ENCODE measurements at regions not wholly inside any gene's neighbourhood (a gene's known extent, or its start where the extent isn't known, plus 50 kb on each side); places are given as distances from the start of the nearest gene placed in this dataset.

DNA sequence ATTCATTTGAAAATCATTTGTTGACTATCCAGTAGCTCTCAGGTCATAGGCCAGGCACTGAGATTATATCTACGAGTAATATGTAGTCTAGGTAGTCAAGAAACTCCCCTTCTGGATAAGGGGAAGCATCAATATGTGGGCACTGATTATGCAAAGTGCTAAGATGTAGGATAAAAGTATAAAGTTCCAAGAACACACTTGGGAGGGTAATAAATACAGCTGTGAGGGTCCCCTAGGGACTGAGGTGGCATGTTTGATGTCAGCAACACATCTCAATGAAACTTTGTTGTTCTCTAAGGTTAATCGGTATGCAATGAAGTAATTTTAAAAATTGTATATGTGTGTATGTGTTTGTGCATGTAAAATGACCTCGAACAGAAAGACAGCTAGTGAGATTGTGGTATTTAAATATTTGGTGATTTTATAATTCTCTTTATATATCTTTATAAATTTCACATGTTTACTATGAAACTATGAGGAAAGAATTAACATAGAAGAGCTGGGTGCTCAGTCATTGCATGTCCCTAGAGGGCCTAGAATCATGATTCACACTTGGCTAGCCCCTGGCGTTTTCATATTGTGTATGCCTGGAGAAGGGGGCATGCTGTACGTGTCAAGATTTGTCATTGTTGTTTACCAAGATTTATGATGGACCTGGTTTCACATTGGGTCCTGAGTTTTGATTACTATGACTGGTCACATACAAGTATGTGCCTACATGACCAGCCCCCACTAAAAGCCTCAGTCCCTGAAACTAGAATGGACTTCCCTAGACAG, 140.1 kb upstream of the DUSP10 start:
- peaks cover 2% of the 10 kb centered on the region for H3K4me1 ChIP-seq (ENCODE audit: insufficient read depth, low read length)
- no peaks in the 10 kb centered on the region for H3K9me3 ChIP-seq (ENCODE audit: low read length)
- H3K4me3 ChIP-seq (ENCODE audit: low read depth in 1 of 2, low read length in 2 of 2) = no peak overlapping the region
- H3K9ac ChIP-seq (ENCODE audit: low read length) = no peak overlapping the region
- H3K27ac ChIP-seq (ENCODE audit: low read depth, low read length) = no peak overlapping the region
- H3K27me3 ChIP-seq (ENCODE audit: control insufficient read depth in 1 of 2, insufficient read depth in 2 of 2, low read length in 2 of 2) = no peaks in the 10 kb centered on the region
- no peaks in the 10 kb centered on the region for H3K36me3 ChIP-seq (ENCODE audit: insufficient read depth, low read length)

DNA sequence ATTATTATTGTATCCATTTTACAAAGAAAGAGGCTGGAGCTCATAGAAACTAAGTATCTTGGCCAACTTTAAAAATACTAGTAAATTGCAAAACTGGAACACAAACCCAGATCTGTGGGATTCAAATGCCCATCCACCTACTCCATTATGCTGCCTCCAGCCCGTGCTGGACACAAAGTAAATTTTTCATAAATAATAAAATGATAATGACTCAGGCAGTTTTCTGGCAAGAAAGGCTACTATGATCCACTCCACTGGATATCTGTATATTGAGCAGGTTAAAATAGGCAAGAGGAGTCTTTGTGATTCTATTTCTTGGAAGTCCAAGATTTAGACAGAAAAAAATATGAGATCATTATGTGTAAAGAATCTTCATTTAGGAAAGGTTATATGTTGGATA, 138.3 kb upstream of the DUSP10 start:
- Histone ChIP-seq H3K4me1 (ENCODE audit: insufficient read depth, low read length) (no peaks in the 10 kb centered on the region), H3K9me3 (ENCODE audit: low read length) (no peaks in the 10 kb centered on the region), H3K27me3 (ENCODE audit: control insufficient read depth in 1 of 2, insufficient read depth in 2 of 2, low read length in 2 of 2) (no peaks in the 10 kb centered on the region), H3K4me3 (ENCODE audit: low read depth in 1 of 2, low read length in 2 of 2) (no peak overlapping the region), H3K27ac (ENCODE audit: low read depth, low read length) (no peak overlapping the region), H3K9ac (ENCODE audit: low read length) (no peak overlapping the region), H3K36me3 (ENCODE audit: insufficient read depth, low read length) (no peaks in the 10 kb centered on the region)

DNA sequence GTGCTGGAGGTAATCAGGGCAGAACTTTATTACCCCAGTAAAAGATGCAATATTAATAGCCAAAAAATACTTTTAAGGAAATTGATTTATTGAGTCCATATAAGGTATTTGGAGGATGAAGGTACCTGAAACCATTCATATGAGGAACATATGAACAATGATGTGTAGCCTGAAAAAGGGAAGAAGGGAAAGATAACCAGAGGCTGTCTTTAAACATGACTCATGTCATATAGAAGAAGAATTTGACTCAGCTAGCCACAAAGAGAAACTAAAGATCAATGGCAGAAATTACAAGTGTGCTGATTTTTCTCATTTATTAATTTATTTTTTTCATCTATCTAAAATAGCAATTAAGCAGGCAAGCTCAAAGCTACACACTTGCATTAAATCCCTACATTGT, 136.2 kb upstream of the DUSP10 start:
- Histone ChIP-seq H3K4me3 (ENCODE audit: low read depth in 1 of 2, low read length in 2 of 2) (no peak overlapping the region), H3K9me3 (ENCODE audit: low read length) (no peaks in the 10 kb centered on the region), H3K9ac (ENCODE audit: low read length) (no peak overlapping the region), H3K27me3 (ENCODE audit: control insufficient read depth in 1 of 2, insufficient read depth in 2 of 2, low read length in 2 of 2) (no peaks in the 10 kb centered on the region), H3K4me1 (ENCODE audit: insufficient read depth, low read length) (no peaks in the 10 kb centered on the region), H3K27ac (ENCODE audit: low read depth, low read length) (no peak overlapping the region), H3K36me3 (ENCODE audit: insufficient read depth, low read length) (no peaks in the 10 kb centered on the region)

DNA sequence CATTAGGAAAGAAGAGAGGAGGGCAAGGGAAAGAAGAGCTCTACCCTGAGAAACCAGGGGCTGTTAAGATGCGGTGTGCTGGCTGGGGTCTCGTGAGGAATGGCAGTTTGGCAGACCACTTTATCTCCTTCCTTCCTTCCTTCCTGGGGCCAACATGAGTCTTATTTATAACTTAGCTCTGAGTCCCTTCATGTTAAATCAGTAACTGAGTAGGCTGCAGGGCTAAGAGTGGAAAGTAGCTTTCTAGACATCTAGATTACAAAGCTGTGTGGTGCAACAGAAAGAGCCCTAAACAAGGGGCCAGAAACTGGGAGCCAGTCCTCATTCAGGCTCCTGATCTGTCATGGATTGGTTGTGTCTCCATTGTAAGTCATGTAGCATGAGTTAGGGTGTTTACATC, 135.4 kb upstream of the DUSP10 start:
- H3K9me3 ChIP-seq (ENCODE audit: low read length) = no peaks in the 10 kb centered on the region
- H3K27me3 ChIP-seq (ENCODE audit: control insufficient read depth in 1 of 2, insufficient read depth in 2 of 2, low read length in 2 of 2) = no peaks in the 10 kb centered on the region
- no peaks in the 10 kb centered on the region for H3K4me1 ChIP-seq (ENCODE audit: insufficient read depth, low read length)
- no peak overlapping the region for H3K27ac ChIP-seq (ENCODE audit: low read depth, low read length)
- H3K4me3 ChIP-seq (ENCODE audit: low read depth in 1 of 2, low read length in 2 of 2) = no peak overlapping the region
- H3K36me3 ChIP-seq (ENCODE audit: insufficient read depth, low read length) = no peaks in the 10 kb centered on the region
- H3K9ac ChIP-seq (ENCODE audit: low read length) = no peak overlapping the region

DNA sequence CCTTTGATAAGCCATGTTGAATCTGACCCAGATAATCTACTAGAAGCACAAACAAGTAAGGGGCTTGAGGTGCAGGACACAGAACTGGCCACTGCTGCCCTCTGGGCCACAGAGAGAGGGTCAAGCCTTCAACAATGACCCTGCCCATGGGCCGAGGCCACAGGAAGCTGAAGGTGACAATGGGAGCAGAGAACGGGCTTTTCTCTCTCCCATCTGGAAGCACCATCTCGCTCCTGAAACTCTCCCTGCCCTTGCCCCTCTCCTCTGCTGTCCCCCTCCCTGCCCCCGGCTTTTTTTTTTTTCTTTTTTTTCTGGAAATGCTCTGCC, 133.1 kb upstream of the DUSP10 start:
- no peaks in the 10 kb centered on the region for H3K9me3 ChIP-seq (ENCODE audit: low read length)
- H3K27ac ChIP-seq (ENCODE audit: low read depth, low read length) = no peak overlapping the region
- no peak overlapping the region for H3K4me3 ChIP-seq (ENCODE audit: low read depth in 1 of 2, low read length in 2 of 2)
- no peaks in the 10 kb centered on the region for H3K4me1 ChIP-seq (ENCODE audit: insufficient read depth, low read length)
- no peaks in the 10 kb centered on the region for H3K27me3 ChIP-seq (ENCODE audit: control insufficient read depth in 1 of 2, insufficient read depth in 2 of 2, low read length in 2 of 2)
- H3K36me3 ChIP-seq (ENCODE audit: insufficient read depth, low read length) = no peaks in the 10 kb centered on the region
- no peak overlapping the region for H3K9ac ChIP-seq (ENCODE audit: low read length)

DNA sequence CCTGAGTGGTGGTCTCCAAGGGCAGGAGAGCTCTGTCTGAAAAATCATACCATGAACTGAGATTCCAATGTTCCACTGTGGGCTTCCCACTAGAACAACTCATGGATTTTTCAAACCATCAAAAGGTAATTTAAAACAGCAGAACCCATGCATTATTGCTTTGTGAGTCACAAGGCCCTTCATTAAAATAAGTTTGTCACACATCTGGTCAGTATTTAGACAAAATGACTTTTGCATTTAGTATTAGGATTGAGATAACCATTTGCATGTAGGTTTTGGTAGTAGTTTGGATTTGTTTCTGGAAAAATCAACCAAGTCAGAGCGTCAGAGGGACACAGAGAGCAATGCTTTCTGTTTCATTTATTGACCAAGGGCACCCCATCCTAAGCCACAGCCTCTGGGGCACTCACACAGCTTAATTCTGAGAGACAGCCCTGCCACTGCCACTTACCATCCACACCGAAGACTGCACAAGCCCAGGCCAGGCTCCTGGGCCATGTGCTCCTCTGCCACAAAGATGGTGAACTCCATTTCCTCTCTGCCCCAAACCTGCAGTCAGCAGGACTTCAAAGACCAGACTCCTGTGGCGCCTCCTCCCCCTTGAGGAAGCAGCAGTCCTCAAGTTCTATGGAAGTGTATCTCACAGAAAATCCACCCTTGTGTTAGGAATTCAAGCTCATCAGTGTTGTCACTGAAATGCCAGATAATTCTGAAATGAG, 132.6 kb upstream of the DUSP10 start:
- Histone ChIP-seq H3K4me3 (ENCODE audit: low read depth in 1 of 2, low read length in 2 of 2) (no peak overlapping the region), H3K4me1 (ENCODE audit: insufficient read depth, low read length) (no peaks in the 10 kb centered on the region), H3K9me3 (ENCODE audit: low read length) (no peaks in the 10 kb centered on the region), H3K9ac (ENCODE audit: low read length) (no peak overlapping the region), H3K27ac (ENCODE audit: low read depth, low read length) (no peak overlapping the region), H3K27me3 (ENCODE audit: control insufficient read depth in 1 of 2, insufficient read depth in 2 of 2, low read length in 2 of 2) (no peaks in the 10 kb centered on the region), H3K36me3 (ENCODE audit: insufficient read depth, low read length) (no peaks in the 10 kb centered on the region)

DNA sequence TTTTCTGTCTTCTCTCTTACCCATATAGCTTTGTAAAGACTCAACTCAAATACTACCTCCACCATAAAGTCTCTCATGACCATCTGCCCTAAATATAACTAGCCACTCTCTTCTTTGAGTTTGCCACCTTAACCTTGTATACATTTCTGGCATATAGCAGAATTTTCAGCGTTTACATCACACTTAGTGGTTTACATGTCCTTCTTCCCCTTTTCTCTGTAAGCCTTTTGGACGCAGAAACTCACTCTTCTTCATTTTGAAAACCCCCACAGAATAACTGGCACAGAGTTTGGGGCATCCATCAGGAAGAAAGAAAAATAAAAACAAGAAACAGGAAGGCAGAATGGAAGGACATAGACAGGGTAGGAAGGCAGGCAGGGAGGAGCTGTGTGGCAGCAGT, 131.8 kb upstream of the DUSP10 start:
- no peak overlapping the region for H3K27ac ChIP-seq (ENCODE audit: low read depth, low read length)

DNA sequence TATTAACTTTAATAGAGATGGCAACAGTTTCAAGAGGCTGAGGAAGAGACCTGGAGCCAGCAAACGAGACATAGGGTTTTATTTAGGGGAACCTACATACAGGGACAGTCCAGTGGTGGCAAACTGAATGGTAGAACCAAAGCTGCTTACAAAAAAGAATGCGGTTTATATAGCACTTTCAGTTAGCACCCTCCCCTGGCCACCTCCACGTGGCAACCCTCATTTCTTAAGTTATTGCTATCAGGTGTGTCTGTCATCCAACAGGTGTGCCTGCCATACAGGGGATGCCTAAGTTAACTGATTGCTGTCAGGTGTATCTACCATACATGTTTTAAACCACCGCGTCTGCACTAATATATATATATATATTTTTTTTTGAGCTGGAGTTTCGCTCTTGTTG, 129.2 kb upstream of the DUSP10 start:
- H3K4me3 ChIP-seq (ENCODE audit: low read depth in 1 of 2, low read length in 2 of 2) = no peak overlapping the region
- no peaks in the 10 kb centered on the region for H3K36me3 ChIP-seq (ENCODE audit: insufficient read depth, low read length)
- no peaks in the 10 kb centered on the region for H3K9me3 ChIP-seq (ENCODE audit: low read length)
- no peaks in the 10 kb centered on the region for H3K4me1 ChIP-seq (ENCODE audit: insufficient read depth, low read length)
- H3K9ac ChIP-seq (ENCODE audit: low read length) = no peak overlapping the region
- no peaks in the 10 kb centered on the region for H3K27me3 ChIP-seq (ENCODE audit: control insufficient read depth in 1 of 2, insufficient read depth in 2 of 2, low read length in 2 of 2)
- no peak overlapping the region for H3K27ac ChIP-seq (ENCODE audit: low read depth, low read length)

More for the DNA sequence above, 131.8 kb upstream of the DUSP10 start:
- Histone ChIP-seq H3K36me3 (ENCODE audit: insufficient read depth, low read length) (no peaks in the 10 kb centered on the region), H3K9me3 (ENCODE audit: low read length) (no peaks in the 10 kb centered on the region), H3K27me3 (ENCODE audit: control insufficient read depth in 1 of 2, insufficient read depth in 2 of 2, low read length in 2 of 2) (no peaks in the 10 kb centered on the region), H3K4me3 (ENCODE audit: low read depth in 1 of 2, low read length in 2 of 2) (no peak overlapping the region), H3K9ac (ENCODE audit: low read length) (no peak overlapping the region), H3K4me1 (ENCODE audit: insufficient read depth, low read length) (no peaks in the 10 kb centered on the region)

DNA sequence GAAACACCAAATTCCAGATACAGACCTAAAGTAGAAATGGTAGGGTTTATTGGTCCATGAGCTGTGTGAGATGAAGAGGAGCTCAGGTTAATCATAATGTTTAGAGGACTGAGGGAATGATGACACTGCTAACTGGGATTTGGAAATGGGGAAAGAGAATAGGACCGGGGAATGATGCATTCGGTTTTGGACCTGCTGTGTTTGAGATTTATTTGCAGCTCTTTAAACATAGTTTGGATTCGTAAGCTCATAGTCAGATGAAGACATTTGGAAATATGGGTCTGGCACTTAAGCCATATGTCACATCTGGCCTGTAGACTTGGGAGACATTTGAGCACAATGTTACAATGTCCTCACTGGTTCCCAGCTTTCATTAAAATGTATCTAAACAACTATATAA, 127.9 kb upstream of the DUSP10 start:
- no peak overlapping the region for H3K9ac ChIP-seq (ENCODE audit: low read length)
- H3K27me3 ChIP-seq (ENCODE audit: control insufficient read depth in 1 of 2, insufficient read depth in 2 of 2, low read length in 2 of 2) = no peaks in the 10 kb centered on the region
- H3K27ac ChIP-seq (ENCODE audit: low read depth, low read length) = no peak overlapping the region
- no peaks in the 10 kb centered on the region for H3K9me3 ChIP-seq (ENCODE audit: low read length)
- no peaks in the 10 kb centered on the region for H3K4me1 ChIP-seq (ENCODE audit: insufficient read depth, low read length)
- no peaks in the 10 kb centered on the region for H3K36me3 ChIP-seq (ENCODE audit: insufficient read depth, low read length)
- no peak overlapping the region for H3K4me3 ChIP-seq (ENCODE audit: low read depth in 1 of 2, low read length in 2 of 2)

DNA sequence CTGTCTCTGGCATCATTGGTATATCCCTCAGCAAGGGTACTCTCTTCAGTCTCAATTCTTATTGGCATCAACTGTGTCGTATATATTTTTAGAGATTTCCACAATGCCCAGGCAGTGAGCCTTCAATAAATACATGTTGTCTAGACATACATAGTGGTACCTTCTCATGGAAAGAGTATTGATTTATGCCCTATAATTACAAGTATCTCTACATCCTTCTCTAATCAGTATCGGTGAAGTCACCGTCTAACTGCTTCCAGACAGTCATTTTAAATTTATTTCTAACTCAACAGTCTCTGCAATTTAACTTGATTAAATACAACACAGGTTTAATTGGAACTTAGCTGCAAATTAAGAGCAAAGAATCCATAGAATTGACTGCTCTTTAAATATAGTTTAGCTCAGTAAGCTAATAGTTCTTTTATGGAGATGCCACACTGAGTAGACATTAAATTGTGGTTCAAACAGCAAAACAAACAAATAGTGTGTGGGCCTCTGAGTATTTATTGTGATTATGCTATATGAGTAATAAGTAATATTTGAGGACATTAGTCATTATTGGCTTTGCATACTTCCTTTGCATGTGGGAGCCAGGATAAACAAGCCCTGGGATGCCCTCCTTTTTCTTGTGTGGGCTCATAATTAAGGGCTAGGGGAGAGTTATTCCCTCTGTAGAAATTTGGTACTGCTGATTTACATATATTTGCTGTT, 126.9 kb upstream of the DUSP10 start:
- Histone ChIP-seq H3K27me3 (ENCODE audit: control insufficient read depth in 1 of 2, insufficient read depth in 2 of 2, low read length in 2 of 2) (no peaks in the 10 kb centered on the region), H3K4me3 (ENCODE audit: low read depth in 1 of 2, low read length in 2 of 2) (no peak overlapping the region), H3K36me3 (ENCODE audit: insufficient read depth, low read length) (no peaks in the 10 kb centered on the region), H3K4me1 (ENCODE audit: insufficient read depth, low read length) (no peaks in the 10 kb centered on the region), H3K9me3 (ENCODE audit: low read length) (no peaks in the 10 kb centered on the region), H3K9ac (ENCODE audit: low read length) (no peak overlapping the region), H3K27ac (ENCODE audit: low read depth, low read length) (no peak overlapping the region)

DNA sequence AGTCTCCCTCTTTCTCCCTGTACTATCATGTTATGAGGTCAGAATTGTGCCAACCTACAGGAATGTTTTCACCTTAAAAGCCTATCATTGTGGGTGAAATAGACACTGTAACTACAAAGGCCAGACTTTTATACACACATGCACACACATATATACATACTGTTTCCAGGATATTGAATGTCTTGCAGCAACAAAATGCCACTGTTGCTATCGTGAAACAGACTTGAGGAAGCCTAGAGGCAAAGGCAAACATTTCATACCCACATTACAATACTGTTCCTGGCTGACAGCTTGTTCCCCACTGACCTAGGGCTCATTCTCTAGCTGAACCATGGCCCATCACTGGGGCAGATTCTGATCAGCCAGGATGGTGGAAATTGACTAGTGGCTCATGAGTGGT, 125.1 kb upstream of the DUSP10 start:
- no peak overlapping the region for H3K4me3 ChIP-seq (ENCODE audit: low read depth in 1 of 2, low read length in 2 of 2)
- H3K9ac ChIP-seq (ENCODE audit: low read length) = no peak overlapping the region
- H3K36me3 ChIP-seq (ENCODE audit: insufficient read depth, low read length) = no peaks in the 10 kb centered on the region
- no peaks in the 10 kb centered on the region for H3K27me3 ChIP-seq (ENCODE audit: control insufficient read depth in 1 of 2, insufficient read depth in 2 of 2, low read length in 2 of 2)
- no peaks in the 10 kb centered on the region for H3K9me3 ChIP-seq (ENCODE audit: low read length)
- no peak overlapping the region for H3K27ac ChIP-seq (ENCODE audit: low read depth, low read length)
- H3K4me1 ChIP-seq (ENCODE audit: insufficient read depth, low read length) = no peaks in the 10 kb centered on the region

Data from muscle layer of colon (tissue), 2 donors.